GM18873 (cell line): ENCODE measurements at regions not wholly inside any gene's neighbourhood (a gene's known extent, or its start where the extent isn't known, plus 50 kb on each side); places are given as distances from the start of the nearest gene placed in this dataset.

Experiments used
- ATAC-seq: cut with Tn5 transposase; IDR thresholded peaks from one replicate; pipeline ENCODE4 v1.9.1; 2021; ENCODE audit warnings: mild to moderate bottlenecking, moderate library complexity, moderate number of reproducible peaks; ENCODE audit not compliant: unreplicated experiment, low FRiP score

DNA sequence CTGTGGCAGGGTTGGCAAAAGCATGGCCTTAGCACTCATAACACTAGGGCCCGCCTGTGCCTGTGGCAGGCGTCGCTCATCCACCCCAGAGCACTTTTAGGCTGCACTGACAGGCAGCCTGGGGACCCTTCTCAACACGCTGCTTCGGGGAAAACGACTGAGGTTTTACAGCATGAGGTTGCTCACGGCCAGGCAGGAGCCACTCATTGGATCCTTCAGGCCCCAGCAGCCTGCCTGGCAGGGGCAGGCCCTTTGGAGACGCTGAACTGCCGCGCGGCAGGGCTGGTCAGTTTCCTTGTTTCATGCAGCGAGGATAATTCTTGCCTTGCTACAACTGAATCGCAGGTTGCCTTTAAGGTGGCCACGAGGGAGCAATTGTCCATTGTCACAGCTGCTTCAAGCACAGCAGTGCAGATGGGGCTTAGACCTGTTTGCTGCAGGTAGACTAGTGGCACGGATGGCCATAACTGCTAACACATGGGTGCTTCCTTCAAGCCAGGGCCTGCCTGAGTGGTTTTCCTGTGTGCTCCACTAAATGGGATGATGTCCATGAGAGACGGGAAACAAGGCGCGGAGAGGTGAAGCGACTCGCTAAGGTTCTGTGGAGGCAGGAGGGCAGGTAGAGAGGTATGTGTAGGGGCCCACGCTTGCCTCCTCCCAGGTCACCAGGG, 49.9 kb upstream of the HS6ST1 start:
- no peak for ATAC-seq

DNA sequence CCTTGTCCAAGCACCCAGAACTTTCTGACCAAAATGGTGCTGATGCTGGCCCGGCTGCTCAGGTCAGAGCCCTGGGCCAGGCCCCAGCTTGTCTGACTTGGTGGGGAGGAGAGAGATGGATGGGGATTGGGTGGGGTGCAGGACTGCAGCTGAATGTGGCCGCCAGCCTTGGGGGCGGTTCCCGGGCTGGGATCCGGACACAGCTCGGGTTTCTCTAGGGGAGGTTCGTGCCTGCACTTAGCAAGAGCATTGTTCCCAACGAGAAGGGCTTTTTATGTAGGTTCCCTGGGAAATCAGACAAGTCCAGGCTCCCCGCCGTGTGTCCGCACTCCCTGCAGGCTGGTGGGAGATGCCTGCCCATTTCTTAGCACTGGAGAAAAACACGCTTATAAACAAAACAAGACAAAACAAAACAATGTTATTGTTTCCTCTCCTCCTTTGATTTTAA, 50.5 kb upstream of the HS6ST1 start:
- no peak for ATAC-seq

DNA sequence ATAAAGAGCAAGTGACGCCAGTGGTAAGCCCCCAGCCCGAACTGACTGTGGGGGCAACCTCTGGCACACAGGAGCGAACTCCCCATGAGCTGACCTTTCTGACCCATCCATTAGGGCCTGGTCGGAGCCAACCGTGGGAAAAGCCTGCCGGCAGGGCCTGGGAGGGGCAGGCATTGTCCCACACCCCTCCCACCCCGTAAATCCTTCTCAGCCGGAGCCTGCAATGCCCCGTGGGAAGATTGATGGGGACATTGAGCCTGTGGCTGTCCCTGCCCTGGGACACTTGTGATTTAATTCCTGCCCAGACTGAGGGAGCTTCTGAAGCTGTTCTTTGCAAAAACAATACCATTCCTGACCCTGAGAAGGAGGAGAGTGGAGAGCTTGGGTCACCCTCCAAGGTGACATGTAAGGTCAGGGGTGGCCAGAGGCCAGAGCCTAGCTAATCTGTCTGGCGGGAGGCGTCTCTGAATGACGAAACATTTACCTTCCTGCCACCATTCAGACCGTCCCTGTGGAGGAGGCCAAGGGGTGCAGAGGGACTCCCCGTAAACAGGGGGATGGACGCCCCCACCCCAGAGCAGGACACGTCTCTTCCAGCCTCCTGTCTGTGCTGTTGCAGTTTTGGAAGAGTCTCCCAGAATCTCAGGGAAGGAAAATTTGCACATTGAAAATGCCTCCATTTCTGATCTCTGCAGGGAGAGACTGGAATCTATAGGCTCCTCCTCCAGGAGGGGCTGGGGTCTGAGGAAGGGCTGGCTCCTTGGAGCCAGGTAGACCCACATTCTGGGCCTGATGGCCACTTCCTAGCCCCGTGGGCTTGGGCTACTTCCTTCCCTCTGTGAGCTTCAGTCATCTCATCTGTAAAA, 51.2 kb upstream of the HS6ST1 start:
- no peak for ATAC-seq

DNA sequence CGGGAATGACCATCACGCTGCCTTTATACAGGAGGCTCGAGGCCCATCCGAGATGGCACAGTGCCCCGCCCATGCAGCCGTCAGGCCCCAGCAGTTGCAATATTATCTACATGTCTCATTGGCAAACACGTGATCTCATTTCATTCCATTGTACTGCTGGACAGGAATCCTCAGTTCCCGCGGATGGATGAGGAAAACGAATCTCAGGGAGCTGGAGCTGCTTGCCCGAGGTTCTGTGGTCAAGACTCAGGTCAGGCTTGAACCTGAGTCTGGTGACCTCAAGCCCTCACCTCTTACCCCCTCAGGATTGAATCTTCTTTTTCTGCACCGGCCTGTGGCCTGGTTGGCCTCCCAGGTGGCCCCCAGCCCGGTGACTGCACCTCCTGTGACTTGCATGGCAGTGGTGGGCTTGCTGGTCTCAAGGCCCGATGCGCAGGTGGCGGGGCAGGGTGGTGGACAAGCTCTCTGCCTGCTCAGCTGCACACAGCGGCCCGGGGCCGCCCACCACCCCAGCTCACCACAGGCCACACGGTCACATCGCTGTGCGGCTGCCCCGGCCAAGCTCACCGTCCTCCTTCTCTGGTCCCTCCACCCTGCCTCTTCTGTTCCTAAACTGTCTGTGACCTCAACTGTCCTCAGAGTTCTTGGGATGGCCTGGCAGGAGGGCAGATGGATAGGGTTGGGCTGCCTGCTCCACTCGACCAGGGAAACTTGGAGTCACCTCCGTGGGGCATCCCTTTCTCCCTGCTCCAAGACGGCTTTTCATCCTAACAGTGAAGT, 52.0 kb upstream of the HS6ST1 start:
- no peak for ATAC-seq

DNA sequence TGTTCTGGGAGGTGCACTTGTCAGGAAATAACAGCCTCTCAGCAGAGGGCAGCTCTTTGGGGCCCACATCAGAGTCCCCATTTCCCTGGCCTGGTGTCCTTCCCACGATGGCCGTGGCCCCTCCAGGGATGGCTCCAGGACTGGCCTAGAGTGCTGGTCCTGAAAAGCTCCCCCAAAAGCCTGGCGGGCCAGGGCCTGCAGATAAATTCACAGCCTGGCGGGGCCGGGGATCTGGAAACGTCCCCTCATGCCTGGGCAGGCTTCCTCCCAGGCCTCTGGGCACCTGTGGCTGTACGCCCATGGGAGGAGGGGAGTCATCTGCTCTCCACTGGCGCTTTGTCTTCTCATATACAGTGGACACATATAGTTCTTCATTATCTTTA, 52.6 kb upstream of the HS6ST1 start:
- ATAC-seq, result no peak

DNA sequence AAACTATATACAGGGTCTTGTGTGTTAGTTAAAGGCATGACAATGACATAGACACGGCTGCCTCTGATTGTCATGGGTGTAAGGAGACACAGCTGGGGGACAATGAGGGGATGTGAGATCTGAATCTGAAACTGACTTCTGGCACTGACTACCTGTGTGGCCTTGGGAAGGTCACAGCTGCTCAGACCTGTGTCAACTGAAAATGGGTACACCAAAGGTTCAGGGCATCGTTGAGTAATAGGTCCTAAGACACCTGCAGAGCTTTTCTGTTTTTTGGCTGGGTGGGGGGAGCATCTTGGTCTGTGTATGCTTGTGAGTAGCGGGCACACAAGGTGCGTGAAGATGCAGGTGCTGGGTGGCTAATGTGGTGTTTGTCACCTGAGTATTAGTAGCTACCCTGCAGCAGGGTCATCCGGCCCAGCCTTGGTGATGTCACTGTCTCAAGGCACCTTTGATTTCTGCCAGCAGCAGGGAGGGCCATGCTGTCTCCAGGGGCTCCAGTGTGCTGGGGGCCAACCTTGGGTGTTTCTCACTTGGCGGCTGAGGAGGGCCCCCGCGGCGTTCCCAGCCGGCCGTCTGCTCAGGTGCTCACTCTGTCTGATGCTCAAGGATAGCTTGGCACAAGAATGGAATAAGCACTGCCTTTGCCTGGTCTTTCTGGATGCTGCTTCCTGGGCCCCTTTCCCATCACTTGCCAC, 53.1 kb upstream of the HS6ST1 start:
- ATAC-seq, result no peak

DNA sequence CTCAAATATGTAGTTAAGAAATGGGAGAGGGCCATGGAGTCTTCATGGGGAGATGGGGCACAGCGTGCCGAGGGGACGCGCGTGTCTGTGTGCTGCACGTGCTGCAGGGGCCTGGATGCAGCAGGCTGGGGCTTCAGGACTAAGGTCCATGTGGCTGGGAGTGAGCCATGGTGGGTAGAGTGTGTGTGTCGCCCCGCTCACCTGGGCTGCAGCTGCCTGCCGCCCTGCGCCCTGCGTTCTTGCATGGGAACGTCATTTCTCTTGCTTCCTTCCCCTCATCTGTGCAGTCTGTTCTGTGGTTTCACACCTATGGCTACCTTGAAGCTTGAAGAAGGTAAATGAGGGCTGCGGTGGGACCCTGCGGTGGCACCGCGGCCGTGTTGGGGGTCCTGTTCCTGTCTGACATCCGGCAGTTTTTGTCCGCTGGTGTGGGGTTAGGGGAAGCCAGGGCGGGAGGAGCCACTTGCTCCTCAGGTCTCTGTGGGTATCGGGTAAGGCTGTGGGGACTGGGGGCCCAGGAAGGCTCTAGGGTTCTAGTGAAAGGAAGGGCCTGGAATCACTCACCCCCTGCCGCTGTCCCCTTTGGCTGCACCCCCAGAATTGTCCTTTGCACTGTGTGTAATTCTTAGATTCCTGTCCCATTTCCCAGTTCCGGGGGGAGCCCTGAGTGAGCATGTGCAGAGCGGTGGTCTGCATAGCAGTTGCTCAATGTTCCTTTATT, 54.1 kb upstream of the HS6ST1 start:
- no peak for ATAC-seq

DNA sequence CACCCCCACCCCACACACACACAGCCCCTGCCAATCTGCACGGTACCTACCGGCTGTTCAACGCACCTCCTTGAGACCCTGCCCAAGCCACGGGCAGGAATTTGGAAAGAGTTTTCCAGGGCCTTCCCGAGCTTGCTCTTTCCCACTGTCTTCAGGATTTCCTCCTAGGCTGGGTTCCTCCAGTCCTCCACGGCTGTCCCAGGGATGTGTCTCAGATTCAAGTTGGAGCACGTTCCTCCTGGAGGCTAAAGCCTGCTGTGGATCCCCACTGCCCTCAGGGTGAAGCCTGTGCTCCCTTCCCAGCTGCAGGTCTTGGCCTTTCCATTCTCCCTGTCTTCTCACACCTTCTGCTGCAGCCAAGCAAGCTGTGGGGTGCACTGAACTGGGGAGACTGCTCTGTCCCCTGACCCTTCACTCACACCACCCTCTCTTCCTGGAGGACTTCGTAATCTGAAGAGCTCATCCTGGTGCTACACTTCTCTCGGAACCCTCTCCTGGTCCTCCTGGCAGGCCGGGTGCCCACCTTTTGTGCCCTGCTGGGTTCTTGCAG, 54.9 kb upstream of the HS6ST1 start:
- ATAC-seq, result no peak

DNA sequence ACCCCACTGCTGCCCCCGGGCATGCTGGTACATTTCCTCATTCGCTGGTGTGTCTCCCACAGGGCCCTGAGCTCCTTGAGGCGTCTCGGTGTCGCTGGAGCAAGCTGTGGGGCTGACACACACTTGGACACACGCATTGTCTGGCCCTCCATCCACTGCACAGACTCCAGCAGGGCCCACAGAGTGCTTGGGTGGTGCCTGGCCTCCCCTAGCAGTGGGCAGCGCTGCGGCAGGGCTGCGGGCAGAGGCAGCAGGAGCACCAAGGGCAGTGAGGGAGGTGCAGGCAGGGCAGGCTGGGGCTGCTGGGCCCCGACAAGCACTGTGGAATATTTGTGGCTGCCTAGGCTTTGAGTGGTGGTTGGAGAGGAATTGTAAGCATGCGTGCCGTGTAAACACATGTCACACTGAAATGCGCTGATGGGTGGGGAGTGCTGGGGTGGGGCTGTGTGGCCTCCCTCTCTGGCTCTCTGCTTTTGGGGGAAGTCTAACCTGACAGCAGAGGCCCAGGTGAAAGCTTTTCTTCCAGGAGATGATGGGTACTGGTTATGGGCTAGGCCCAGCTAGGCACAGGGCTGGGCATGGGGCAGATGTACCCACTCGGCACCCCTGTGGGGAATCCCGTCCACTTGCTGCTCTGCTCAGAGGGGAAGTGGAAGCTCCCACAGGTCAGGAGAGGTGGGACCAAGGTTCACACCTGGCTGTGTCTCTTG, 55.5 kb upstream of the HS6ST1 start:
- ATAC-seq, result no peak

DNA sequence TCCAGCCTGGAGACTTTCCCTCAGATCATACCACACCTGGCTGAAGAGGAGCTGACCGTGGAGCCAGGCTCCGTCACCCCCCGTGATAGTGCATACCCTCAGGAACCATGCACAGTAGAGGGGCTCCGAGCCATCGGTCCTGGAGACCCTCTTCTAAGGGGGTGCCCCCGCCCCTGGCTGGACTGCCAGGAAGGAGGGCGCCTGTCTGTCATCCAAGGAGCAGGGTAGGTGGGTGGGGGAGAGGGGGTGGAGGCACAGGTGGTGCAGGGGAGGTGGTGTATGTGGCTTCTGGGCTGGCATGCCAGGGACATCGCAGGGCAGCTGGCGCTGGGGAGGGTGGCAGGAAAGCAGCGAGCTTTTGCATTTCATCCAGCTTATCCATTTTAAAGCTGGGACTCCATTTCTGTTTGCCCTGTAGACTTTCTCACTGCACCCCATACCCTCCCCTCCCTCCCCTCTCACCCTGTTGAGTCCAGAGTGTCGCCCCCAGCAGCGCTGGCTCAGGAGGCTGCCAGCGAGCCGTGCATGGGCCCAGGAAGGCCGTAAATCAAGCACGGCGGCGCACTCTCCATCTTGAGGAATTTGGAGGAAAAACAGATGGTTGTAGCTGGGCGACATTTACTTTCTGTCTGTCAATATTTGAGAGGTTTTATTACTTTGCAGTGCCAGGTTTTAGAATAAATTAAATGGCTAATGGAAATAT, 56.2 kb upstream of the HS6ST1 start:
- no peak for ATAC-seq

DNA sequence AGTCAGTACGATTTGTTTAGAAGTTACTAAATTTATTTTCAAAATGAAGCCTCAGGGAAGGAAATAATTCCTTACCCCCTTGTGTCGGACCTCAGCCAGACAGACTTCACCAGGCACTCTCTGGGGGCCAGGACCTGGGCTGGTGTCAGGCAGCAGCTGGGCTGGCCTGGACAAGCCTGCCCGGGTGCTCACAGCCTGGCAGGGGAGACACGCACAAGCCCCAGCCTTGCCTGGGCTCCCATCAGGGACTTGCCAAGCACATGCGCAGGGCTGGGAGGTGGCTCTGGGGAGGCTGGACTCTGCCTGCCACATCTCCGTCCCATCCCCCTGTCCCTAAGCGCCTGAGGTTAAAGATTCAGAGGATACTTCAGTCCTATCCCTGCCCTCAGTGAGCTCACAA, 56.8 kb upstream of the HS6ST1 start:
- ATAC-seq, result no peak

DNA sequence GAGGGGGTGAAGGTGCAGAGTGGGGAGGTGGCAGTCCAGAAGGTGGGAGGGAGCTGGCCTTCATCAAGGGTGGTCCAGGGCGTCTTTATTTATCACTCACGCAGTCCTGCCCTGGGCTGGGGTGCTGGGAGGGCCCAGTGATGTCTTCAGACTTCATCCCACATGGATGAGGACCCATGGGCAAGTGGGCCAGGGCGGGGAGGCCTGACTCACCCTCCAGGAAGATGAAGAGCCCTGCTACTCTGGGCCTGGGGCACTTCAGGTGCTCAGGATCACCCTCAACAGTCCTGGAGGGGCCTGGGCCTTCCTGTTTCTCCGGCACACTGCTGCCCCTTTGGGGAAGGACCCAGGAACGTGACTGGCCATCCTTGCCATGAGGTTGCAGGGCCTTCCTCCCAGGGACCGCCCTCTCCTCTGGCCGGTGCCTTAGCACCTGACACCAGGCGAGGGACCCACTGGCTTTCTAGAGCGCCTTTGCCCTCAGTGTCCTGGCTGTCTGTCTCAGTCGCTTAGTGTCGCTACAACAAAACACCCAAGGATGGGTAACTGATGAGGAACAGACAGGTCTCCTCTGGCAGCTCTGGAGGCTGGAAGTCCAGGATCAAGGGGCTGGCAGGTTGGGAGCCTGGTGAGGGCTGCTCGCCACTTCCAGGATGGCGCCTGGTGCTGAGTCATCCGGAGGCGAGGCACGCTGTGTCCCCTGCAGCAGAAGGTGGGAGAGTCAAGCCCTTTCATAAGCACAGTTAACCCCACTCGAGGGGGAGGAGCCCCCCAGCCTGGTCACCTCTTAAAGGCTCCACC, 57.8 kb upstream of the HS6ST1 start:
- ATAC-seq, result no peak

DNA sequence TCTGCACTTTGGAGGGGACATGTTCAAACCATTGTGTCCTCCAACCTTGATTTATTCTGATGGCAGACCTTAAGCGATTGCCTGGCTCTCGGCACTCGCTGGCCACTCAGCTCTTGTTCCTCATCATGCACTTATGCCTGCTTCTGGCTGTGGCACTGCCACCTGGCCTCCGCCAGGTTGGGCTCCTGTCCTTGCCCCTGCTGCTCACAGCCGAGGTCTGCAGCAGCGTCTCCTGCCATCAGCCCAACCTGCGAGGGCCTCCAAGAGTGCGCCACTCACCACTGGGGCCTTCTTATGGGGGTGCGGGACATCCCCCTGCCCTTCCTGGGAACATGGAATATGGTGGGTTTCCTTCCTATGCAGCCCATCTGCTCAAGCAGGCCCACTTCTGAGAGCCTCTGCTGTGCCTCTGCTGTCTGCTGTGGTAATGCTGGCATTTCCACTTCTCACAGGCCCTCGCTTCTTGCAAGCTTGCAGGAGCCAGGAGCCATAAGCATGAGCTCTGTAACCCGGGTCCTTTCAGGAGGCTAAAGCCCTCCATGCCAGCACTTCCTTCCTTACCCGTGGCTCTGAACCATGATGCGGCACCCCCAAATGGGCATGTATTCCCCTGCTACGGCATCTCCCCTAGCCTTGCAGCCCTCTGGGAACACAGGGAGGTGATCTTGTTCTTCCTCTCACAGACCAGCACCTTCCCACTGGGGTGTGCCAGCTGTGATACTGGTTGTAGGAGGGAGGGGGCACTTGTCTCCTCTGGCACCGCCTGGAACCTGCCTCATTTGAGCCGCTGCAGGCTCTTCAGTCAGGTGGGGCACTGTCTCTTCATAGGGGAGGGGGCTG, 58.6 kb upstream of the HS6ST1 start:
- ATAC-seq, result no peak

DNA sequence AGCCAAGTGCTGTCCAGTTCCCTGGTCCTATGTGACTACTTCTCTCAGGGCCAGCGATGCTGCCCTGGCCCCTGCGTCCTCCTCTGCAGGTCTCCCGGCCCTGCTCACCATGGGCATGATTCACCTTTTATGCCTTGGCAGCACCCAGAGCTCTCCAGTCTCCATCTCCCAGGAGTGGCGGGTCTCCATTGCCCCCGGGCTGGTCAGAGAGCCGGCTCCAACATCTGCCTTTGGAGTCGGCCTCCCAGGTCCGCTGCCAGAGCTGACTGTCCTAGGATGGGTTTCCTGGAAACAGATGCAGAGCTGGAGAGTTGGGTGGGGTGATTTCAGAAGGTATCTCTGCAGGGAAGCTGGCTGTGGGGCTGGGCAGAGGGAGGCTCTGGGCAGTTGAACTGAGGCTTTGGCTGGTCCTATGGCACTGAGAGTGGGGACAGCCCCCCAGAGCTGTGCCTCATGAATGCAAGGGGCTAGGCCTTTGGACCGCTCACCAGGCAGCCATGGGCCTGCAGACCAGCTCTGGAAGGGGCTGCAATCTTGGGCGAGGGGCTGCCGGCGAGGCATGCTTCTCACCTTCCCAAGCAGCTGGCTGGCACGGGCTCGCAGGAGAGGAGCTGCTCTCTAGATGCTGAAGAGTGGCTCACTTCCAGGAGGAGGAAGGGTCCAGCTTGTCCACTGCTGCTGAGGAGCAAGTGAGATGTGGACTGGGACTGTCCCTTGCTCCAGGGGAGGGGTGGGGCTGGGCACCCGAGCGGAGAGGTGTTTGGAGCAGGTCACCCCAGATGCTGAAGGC, 59.8 kb upstream of the HS6ST1 start:
- no peak for ATAC-seq

DNA sequence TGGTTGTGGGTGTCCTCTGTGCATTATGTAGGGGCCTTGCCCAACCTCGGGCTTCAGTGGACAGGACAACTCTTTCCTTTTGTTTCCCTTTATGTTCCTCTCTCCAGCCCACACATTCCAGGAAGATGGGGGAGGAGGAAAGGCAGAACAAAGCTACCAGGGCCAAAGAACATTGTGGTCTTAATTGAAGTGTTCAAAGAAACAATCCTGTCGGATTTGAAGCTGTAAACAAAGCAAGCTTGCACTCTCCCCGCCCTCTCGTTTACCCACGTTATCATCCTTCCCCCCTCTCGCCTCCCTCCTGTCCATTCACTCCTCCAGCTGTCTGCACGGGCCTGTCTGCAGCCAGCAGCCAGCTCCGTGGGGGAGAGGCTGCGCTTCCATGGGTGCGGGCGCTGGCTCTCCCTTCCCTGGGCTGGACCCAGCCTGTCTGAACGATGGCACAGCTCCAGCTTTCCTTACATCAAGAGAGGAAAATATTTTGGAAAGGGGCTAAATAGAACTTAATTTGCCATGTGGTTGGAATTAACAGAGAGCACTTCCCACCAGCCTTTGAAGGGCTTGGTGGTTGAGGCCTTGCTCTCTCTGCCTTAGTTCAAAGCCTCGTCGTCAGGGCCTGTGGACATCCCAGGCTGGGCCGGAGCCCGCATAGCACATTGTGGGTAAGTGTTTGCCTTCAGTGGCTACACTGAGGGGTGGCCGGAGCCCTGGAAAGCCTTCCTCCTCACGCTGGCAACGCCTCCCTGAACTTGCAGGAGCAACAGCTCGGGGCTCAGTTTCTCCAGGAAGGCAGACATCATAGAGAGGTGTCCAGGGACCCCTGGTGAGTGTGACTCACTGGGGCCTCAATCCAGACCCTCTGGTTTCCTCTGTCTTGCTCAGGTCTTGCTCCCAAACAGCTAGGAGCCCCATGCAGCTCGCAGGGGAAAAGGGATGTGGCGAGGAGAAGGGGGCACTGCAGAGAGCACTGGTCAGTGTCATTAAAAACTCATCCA, 60.6 kb upstream of the HS6ST1 start:
- ATAC-seq, result no peak
